HG03064 (cell line): ENCODE measurements at regions not wholly inside any gene's neighbourhood (a gene's known extent, or its start where the extent isn't known, plus 50 kb on each side); places are given as distances from the start of the nearest gene placed in this dataset.

ENCODE experiments used
- ATAC-seq: cut with Tn5 transposase; IDR thresholded peaks from one replicate; pipeline ENCODE4 v1.9.1; 2021; ENCODE audit warnings: low read depth; ENCODE audit not compliant: unreplicated experiment

- ATAC-seq, result no peak
Observed at GRCh38 chr5:28077291-28078240, 1039.2 kb upstream of the CDH9 start.

DNA sequence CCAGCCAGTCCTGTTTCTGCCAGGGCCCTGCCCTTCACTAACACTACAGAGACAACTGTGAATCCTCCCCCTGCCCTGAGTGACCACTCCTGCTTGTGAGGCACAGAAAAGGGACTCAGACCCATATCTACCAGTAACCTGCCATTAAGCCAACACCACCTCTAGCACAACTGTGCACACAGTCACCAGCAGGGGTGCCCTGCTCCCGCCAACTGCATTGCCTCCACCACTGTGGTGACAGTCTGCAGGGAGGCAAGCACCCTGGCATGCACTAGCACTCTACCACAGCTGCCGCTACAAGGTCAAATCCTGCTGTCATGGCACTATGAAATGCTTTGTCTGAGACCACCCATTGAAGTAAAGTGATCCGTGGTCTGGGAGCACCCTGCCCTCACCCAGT is 1028.5 kb upstream of the CDH9 start:
- no peak for ATAC-seq

GRCh38 chr5:28065656-28066055 is 1027.3 kb upstream of the CDH9 start:
- ATAC-seq, result no peak

DNA sequence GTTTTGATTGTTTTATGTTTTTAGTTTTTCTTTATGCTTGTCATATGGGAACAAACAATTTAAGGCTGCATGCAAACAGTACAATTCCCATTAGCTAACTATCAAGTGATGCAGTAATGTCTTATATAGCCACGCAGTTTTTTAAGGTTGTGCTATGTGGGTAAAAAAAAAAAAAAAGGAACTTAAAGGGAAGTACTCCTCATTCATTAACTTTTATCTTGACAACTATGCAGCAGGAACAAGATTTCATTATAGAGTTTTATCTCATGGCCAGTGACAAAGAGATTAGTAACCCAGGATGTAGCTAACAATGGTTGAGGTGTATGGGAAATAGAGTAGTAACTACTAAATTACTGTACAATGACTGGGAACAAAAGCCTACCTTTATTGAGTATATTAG is 1008.2 kb upstream of the CDH9 start:
- ATAC-seq, result no peak

DNA sequence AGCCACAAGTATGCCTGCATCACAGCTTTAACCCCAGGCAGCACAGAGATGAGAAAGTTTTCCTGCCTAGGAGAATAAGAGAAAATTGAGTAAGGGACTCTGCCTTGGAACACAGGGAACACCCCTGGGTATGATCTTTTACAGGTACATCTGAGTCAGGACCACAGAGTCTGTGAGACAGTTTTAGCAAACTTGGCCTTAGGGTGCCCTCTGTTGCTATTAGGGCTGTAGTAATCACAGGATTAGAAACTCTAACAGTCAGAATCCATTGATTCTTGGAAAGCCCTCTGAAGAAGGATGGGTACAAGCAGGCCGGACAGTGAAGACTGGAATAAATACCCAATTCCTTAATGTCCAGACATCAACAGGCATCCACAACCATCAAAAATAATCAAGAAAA is 989.5 kb upstream of the CDH9 start:
- ATAC-seq, result no peak

GRCh38 chr5:28017178-28017577 is 978.8 kb upstream of the CDH9 start:
- no peak for ATAC-seq

GRCh38 chr5:28014779-28015178 is 976.4 kb upstream of the CDH9 start:
- no peak for ATAC-seq

GRCh38 chr5:28012538-28012937 is 974.2 kb upstream of the CDH9 start:
- ATAC-seq, result no peak

DNA sequence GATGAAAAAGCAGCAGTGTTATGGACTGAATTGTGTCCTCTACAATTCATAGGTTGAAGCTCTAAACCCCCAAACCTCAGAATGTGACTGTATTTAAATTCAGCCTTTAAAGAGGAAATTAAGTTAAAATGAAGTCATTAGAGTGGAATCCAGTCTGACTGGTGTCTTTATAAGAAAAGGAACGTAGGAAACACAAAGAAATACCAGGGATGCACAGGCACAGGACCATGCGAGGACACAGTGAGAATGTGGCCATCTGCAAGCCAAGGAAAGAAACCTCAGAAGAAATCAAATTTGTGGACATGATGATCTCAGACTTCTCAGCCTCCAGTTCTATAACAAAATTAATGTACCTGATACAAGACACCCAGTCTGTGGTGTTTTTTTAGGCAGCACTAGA is 971.2 kb upstream of the CDH9 start:
- ATAC-seq, result no peak

DNA sequence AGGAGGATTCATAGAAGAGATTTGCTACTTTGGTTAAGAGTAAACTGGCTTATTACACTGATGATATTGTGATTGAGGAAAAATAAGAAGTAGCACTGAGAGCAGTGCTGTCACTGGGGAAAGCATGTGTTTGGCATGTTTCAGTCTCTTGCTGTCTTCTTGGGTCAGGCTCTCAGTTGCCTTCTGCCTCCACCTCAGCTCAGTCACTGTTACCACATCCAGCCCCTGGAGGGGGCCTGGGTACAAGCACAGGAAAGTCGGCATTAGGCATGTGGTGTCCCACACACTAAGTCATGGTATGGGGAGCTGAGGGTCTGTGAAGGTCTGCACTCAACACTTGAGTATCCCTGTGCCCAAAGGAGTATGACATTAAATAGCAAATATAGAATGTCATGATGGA is 958.3 kb upstream of the CDH9 start:
- no peak for ATAC-seq

DNA sequence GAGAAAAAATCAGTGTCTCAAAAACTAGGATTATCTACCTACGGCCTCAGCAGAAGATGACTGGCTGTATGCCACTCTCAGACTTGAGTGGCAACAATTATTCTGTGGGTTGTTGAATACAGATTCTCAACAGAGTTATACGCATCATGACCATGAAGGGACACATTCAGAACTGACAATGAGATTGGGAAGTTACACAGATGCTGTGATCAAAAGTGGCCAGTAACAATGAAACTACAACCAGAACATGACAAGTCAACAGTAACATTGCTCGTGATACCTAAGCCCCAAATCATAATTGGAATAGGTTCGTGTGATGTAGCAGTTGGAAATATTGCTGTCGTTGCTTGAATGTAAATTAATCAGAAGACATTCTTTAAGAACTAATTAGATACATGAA is 957.5 kb upstream of the CDH9 start:
- ATAC-seq, result no peak

GRCh38 chr5:27978322-27978721 is 939.9 kb upstream of the CDH9 start:
- no peak for ATAC-seq

- no peak for ATAC-seq
Observed at GRCh38 chr5:27969157-27969556, 930.8 kb upstream of the CDH9 start.

DNA sequence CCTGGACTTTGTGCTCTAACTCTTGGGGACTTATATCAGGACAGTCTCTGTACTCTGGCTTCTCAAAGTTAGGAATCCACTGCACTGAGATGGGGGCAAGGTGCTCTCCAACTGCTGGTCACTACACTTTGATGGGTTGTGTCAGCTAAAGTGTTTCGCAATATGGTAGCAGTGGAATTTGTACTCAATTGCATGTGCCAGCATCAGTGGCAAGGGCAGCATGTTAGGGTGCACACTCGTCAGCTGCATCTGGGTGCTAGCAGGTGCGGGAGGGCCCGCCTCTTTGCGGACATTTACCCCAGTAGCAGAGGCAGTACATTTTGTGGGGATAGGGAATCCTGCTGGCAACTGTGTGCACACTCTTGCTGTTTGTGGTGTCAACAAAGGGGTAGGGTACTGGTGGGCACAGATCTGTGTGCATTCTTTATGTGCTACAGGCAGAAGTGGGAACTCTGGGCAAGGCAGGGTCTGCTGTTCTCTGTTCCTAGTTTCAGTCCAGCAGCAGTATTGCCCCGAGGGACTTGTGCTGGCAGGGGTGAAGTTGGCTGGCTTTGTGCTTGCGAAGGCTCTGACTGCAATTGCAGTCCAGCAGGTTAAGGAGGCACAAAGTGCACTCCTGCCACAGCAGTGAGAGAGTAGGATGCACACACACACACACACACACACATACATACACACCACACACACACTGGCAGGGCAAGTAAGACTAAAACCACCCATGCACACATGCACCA is 924.8 kb upstream of the CDH9 start:
- ATAC-seq, result no peak

- ATAC-seq, result no peak
Observed at GRCh38 chr5:27962198-27962597, 923.8 kb upstream of the CDH9 start.

- no peak for ATAC-seq
Observed at GRCh38 chr5:27947088-27947487, 908.7 kb upstream of the CDH9 start.

- ATAC-seq, result no peak
Observed at GRCh38 chr5:27944471-27944870, 906.1 kb upstream of the CDH9 start.

DNA sequence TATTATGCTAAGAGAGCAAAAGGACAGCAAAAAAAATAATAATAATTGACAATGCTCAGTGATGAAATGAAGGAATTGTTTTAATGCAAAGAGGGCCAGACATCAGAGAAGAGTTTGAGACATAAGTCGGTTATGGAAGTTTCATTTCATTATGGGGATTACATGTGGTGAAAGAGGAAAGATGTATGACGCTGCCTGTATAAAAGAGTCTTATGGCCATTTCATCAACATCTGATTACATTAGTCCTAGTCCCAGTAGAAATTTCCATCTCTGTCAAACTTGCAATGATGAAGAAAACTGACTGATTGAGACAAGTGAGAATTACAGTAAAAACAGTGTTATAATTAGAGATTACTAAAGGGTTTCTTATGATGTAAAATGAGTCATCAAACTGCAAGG is 900.6 kb upstream of the CDH9 start:
- no peak for ATAC-seq

DNA sequence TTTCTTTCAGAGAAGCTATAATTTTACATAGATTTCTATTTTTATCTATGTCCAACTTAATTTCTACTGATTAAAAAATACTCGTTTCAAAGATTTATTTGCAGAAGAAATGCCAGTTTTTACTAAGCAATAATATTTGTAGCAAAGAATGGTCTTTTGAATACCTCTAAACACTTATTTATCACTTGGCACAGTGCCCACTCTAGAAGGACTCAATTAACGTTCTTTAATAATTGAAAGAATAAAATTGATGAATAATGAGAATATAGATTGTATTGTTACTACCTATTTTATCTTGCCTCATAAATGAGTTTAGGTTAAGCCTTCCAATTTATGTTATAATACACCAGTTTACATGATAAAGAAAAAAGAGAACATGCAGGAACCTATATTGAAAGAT is 889.7 kb upstream of the CDH9 start:
- ATAC-seq, result no peak

DNA sequence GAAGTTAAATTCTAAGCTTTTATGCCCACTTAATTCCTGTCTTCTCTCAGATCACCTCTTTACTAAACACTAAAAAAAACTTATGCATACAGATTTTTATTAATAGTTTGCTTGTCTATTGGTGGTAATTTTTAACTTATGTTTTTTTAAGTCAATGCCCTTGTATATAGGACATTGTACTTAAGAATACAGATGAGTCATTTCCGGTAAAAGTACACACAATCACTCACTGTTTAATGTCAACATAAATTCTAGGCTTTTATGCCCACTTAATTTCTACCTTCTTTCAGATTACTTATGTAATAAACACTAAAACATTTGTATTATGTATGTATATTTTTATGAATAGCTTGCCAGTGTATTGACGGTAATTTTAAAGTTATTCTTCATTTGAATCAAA is 872.8 kb upstream of the CDH9 start:
- ATAC-seq, result no peak

DNA sequence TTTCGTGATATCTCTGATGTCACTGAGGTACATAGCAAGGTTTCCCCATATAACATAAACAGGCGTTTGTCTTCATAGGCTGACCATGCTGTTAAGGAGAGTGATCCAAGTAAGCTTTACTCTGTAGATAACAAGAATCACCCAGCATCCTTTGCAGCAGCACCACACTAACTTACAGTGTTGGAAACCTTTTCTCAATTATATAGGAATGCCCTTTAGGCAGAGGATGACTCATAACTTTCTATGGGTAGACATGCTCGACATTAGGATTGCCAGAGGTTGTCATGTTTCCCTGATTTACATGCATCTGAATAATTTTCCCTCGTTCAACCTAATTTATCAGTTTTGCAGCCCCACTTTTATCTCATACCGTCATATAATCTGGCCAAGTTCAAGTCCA is 870.0 kb upstream of the CDH9 start:
- no peak for ATAC-seq
